GM12878 (cell line): ENCODE measurements at regions not wholly inside any gene's neighbourhood (a gene's known extent, or its start where the extent isn't known, plus 50 kb on each side); places are given as distances from the start of the nearest gene placed in this dataset.

ENCODE experiments used
- ATAC-seq: fragments of 200-7000 bp; cut with Tn5 transposase; 3 replicates; pipeline ENCODE4 v1.9.1; 2020; ENCODE audit warnings: mild to moderate bottlenecking, moderate library complexity
- BruUV-seq: library from RNA; stranded (reverse); fragments of 400-500 nt; replicated peaks from 2 replicates; lab custom pipeline; 2021; lab: Mats Ljungman, UMichigan
- CTCF ChIA-PET: fragments of 300-600 bp; sonication (Branson Sonifier 250); formaldehyde crosslinking; extraction: SDS; loops from one replicate; lab custom pipeline; 2021; ENCODE audit warnings: inconsistent platforms; lab: Yijun Ruan, JAX
- POLR2A ChIA-PET: fragments of 350-600 bp; formaldehyde crosslinking; extraction: SDS; loops from one replicate; lab custom pipeline; 2021; ENCODE audit warnings: inconsistent platforms; lab: Charles Lee
- RAD21 ChIA-PET: fragments of 300-600 bp; sonication (Branson Sonifier 250); formaldehyde crosslinking; loops from one replicate; lab custom pipeline; 2023; ENCODE audit warnings: antibody characterized with exemption; ENCODE audit not compliant: unreplicated experiment; lab: Charles Lee
- SMC1A ChIA-PET: fragments of 300-600 bp; sonication (Branson Sonifier 250); formaldehyde crosslinking; loops from one replicate; lab custom pipeline; 2023; ENCODE audit not compliant: unreplicated experiment, uncharacterized antibody; lab: Charles Lee
- DNase-seq: peaks from one replicate; pipeline ENCODE4 v3.0.0-alpha.2; 2011; ENCODE audit warnings: low read depth, low spot score
- FAIRE-seq: peaks from 3 replicates; lab custom pipeline; 2011; peaks lifted over from hg19 to GRCh38; lab: Jason Lieb, UNC
- H2AFZ ChIP-seq: 2 replicates; pipeline ENCODE4 v1.6.0; 2011; ENCODE audit warnings: low read depth, low read length, control low read depth; ENCODE audit not compliant: control insufficient read depth
- H3K27ac ChIP-seq: 2 replicates; pipeline ENCODE4 v1.5.1; 2011; ENCODE audit warnings: control low read depth; ENCODE audit not compliant: control insufficient read depth, insufficient read depth
- H3K27me3 ChIP-seq, 2 experiments: replicated peaks in 1 of 2; 2 replicates each; pipeline versions ENCODE4 v1.6.0 to v1.6.1; 2011; ENCODE audit warnings: low read length in 1 of 2; ENCODE audit not compliant: control insufficient read depth in 2 of 2, insufficient read depth in 2 of 2
- H3K36me3 ChIP-seq, 2 experiments: 2 replicates each; pipeline ENCODE4 v1.5.1; 2011; ENCODE audit warnings: low read length in 1 of 2; ENCODE audit not compliant: control insufficient read depth in 2 of 2, insufficient read depth in 2 of 2
- H3K4me1 ChIP-seq: 2 replicates; pipeline ENCODE4 v1.6.1; 2011; ENCODE audit warnings: mild to moderate bottlenecking, low read length, moderate library complexity, mixed read lengths; ENCODE audit not compliant: control insufficient read depth, insufficient read depth
- H3K4me2 ChIP-seq: 2 replicates; pipeline ENCODE4 v1.6.0; 2011; ENCODE audit warnings: control low read depth; ENCODE audit not compliant: control insufficient read depth, insufficient read depth
- H3K4me3 ChIP-seq: fragments of 200-600 bp; sonication (generic); 2 replicates; pipeline ENCODE4 v1.5.1; 2016
- H3K79me2 ChIP-seq: 2 replicates; pipeline ENCODE4 v1.6.0; 2011; ENCODE audit warnings: low read length; ENCODE audit not compliant: control insufficient read depth, insufficient read depth
- H3K9ac ChIP-seq: 2 replicates; pipeline ENCODE4 v1.8.0; 2011; ENCODE audit warnings: low read length, control low read depth, mixed read lengths; ENCODE audit not compliant: control insufficient read depth, insufficient read depth
- H3K9me3 ChIP-seq: replicated peaks from 3 replicates; pipeline ENCODE4 v1.5.1; 2011; ENCODE audit warnings: mild to moderate bottlenecking, low read length; ENCODE audit not compliant: control insufficient read depth, insufficient read depth
- H4K20me1 ChIP-seq: 2 replicates; pipeline ENCODE4 v1.6.0; 2011; ENCODE audit not compliant: control insufficient read depth, insufficient read depth
- CTCF ChIP-seq, 3 experiments: IDR thresholded peaks in 2 of 3; conservative IDR thresholded peaks in 1 of 3; 2 replicates each; pipeline ENCODE4 v1.5.1; 2011; ENCODE audit warnings: low read depth in 3 of 3, low read length in 3 of 3, mild to moderate bottlenecking in 3 of 3, control low read depth in 2 of 3, moderate library complexity in 2 of 3, inconsistent platforms in 1 of 3, mixed read lengths in 1 of 3; ENCODE audit not compliant: control insufficient read depth in 2 of 3, insufficient read depth in 1 of 3; ENCODE audit errors: extremely low read depth in 1 of 3
- ELK1 ChIP-seq: IDR thresholded peaks from 2 replicates; pipeline ENCODE4 v1.6.1; 2012; ENCODE audit warnings: low read depth, low read length, improper control_type of control experiment
- ESRRA ChIP-seq: IDR thresholded peaks from 2 replicates; pipeline ENCODE4 v1.6.1; 2012; ENCODE audit warnings: mild to moderate bottlenecking, low read length, improper control_type of control experiment
- HDAC6 ChIP-seq: fragments of 200-600 bp; sonication (generic); IDR thresholded peaks from one replicate; pipeline ENCODE4 v1.8.0; 2017; ENCODE audit warnings: antibody characterized with exemption; ENCODE audit not compliant: unreplicated experiment
- HSF1 ChIP-seq: fragments of 150-350 bp; IDR thresholded peaks from 2 replicates; pipeline ENCODE4 v1.6.1; 2014; ENCODE audit warnings: mild to moderate bottlenecking, low read depth, low read length
- JUNB ChIP-seq: IDR thresholded peaks from 2 replicates; pipeline ENCODE4 v1.6.1; 2016; ENCODE audit warnings: antibody characterized with exemption, mild to moderate bottlenecking
- KAT2A ChIP-seq: conservative IDR thresholded peaks from 2 replicates; pipeline ENCODE4 v1.6.1; 2011; ENCODE audit warnings: low read depth, low read length; ENCODE audit not compliant: control insufficient read depth
- KDM1A ChIP-seq: fragments of 200-600 bp; sonication (generic); IDR thresholded peaks from 2 replicates; pipeline ENCODE4 v1.6.1; 2016; ENCODE audit warnings: borderline replicate concordance
- MTA2 ChIP-seq: fragments of 450-650 bp; IDR thresholded peaks from 2 replicates; pipeline ENCODE4 v1.6.1; 2016; ENCODE audit warnings: low read depth, mild to moderate bottlenecking, moderate library complexity
- MYC ChIP-seq: IDR thresholded peaks from 2 replicates; pipeline ENCODE4 v1.6.1; 2011; ENCODE audit warnings: mild to moderate bottlenecking, low read length, moderate library complexity, inconsistent platforms; ENCODE audit not compliant: insufficient read depth, insufficient replicate concordance, insufficient read length, severe bottlenecking
- NRF1 ChIP-seq: conservative IDR thresholded peaks from 2 replicates; pipeline ENCODE4 v1.6.1; 2011; ENCODE audit warnings: mild to moderate bottlenecking, low read depth, low read length, improper control_type of control experiment
- POLR2A ChIP-seq: IDR thresholded peaks from 2 replicates; pipeline ENCODE4 v1.6.1; 2011; ENCODE audit warnings: low read depth, mild to moderate bottlenecking, low read length
- RCOR1 ChIP-seq: conservative IDR thresholded peaks from 2 replicates; pipeline ENCODE4 v1.6.1; 2012; ENCODE audit warnings: low read depth, low read length, improper control_type of control experiment
- RELB ChIP-seq: fragments of 450-650 bp; IDR thresholded peaks from 2 replicates; pipeline ENCODE4 v1.6.1; 2017; ENCODE audit warnings: low read depth, mild to moderate bottlenecking, moderate library complexity
- SMAD1 ChIP-seq: fragments of 450-650 bp; IDR thresholded peaks from 2 replicates; pipeline ENCODE4 v1.6.1; 2018; ENCODE audit warnings: mild to moderate bottlenecking, low read depth; ENCODE audit not compliant: partially characterized antibody
- TARDBP ChIP-seq: IDR thresholded peaks from 2 replicates; pipeline ENCODE4 v1.6.1; 2016; ENCODE audit warnings: borderline replicate concordance
- WRNIP1 ChIP-seq: IDR thresholded peaks from 2 replicates; pipeline ENCODE4 v1.6.1; 2011; ENCODE audit warnings: low read depth, low read length, improper control_type of control experiment, borderline replicate concordance
- ZNF207 ChIP-seq: fragments of 450-650 bp; IDR thresholded peaks from 2 replicates; pipeline ENCODE4 v1.6.1; 2014; ENCODE audit warnings: antibody characterized with exemption, mild to moderate bottlenecking, borderline replicate concordance
- WGBS: methylation state at CpG from one replicate; pipeline ENCODE4 v1.1.6; 2016; ENCODE audit warnings: low lambda C conversion rate; ENCODE audit not compliant: insufficient replicate concordance, insufficient coverage; ENCODE audit errors: missing lambda C conversion rate; 5-methylcytosine and 5-hydroxymethylcytosine counted together
- in situ Hi-C: fragments of 300-500 bp; cut with MboI; formaldehyde crosslinking; loops from 9 replicates; pipeline ENCODE4 v1.14.3; 2018; ENCODE audit warnings: mixed read lengths
- intact Hi-C: fragments of 100-400 bp; cut with micrococcal nuclease; formaldehyde crosslinking; loops from one replicate; pipeline ENCODE4 v1.14.2; 2022; ENCODE audit not compliant: unreplicated experiment

GRCh38 chr9:78575771-78576170 lies 278.8 kb downstream of the PSAT1 start (continued):
- TF ChIP-seq ELK1 (no peak), JUNB (no peak), NRF1 (no peak), RELB (no peak)

- CTCF ChIA-PET, result no interaction called here
- in situ Hi-C loops, result no loop called here
- ATAC-seq, result no peak
- TF ChIP-seq CTCF (IDR thresholded peaks at IDR 0.05 in 2 of 3, conservative IDR thresholded peaks at IDR 0.05 in 1 of 3; ENCODE audit: control insufficient read depth in 2 of 3, extremely low read depth in 1 of 3, insufficient read depth in 1 of 3, low read depth in 3 of 3, low read length in 3 of 3) (no peak), KAT2A (no peak), RCOR1 (no peak), POLR2A (no peak), ZNF207 (no peak), MTA2 (no peak), ESRRA (no peak), WRNIP1 (no peak), SMAD1 (no peak), KDM1A (no peak), TARDBP (no peak), MYC (no peak), HSF1 (no peak), HDAC6 (no peak)
Measured at GRCh38 chr9:78577156-78577906, 280.4 kb downstream of the PSAT1 start.

More at GRCh38 chr9:78577156-78577906, 280.4 kb downstream of the PSAT1 start:
- H3K79me2 ChIP-seq, result no peaks in the 10 kb centered on the region
- intact Hi-C loops, result no loop called here
- FAIRE-seq (no peak), DNase-seq (no peak)
- no peak overlapping the region for H3K4me2 ChIP-seq
- ChIA-PET SMC1A (no interaction called here), POLR2A (no interaction called here), RAD21 (no interaction called here)
- H4K20me1 ChIP-seq, result no peaks in the 10 kb centered on the region; the same call in 1 of the 2 replicates
- no peaks in the 10 kb centered on the region for H3K36me3 ChIP-seq
- BruUV-seq, result no TSS peak
- no peak overlapping the region for H3K9ac ChIP-seq
- 66% methylated on average over 5 of the region's 5 CpGs for WGBS
- H3K9me3 ChIP-seq, result no peaks in the 10 kb centered on the region
- no peaks in the 10 kb centered on the region; a peak in 1 of 4 replicates for H3K27me3 ChIP-seq
- H3K4me1 ChIP-seq, result no peaks in the 10 kb centered on the region
- H3K4me3 ChIP-seq, result no peak overlapping the region
- no peak overlapping the region for H2AFZ ChIP-seq
- H3K27ac ChIP-seq, result no peak overlapping the region
